HCT116 (cell line): ENCODE measurements at regions not wholly inside any gene's neighbourhood (a gene's known extent, or its start where the extent isn't known, plus 50 kb on each side); places are given as distances from the start of the nearest gene placed in this dataset.

Source experiments
- ATAC-seq: fragments of 200-7000 bp; cut with Tn5 transposase; 2 replicates; pipeline ENCODE4 v1.9.1; 2020; ENCODE audit warnings: mild to moderate bottlenecking, moderate library complexity
- BruUV-seq: library from RNA; stranded (reverse); fragments of 400-500 nt; replicated peaks from 2 replicates; lab custom pipeline; 2021; lab: Mats Ljungman, UMichigan
- CTCF ChIA-PET: fragments of 300-600 bp; sonication (Branson Sonifier 250); formaldehyde crosslinking; loops from one replicate; lab custom pipeline; 2021; ENCODE audit warnings: antibody characterized with exemption; lab: Charles Lee
- POLR2A ChIA-PET: fragments of 300-600, 350-600 bp; sonication (Branson Sonifier 250); formaldehyde crosslinking; loops from one replicate; lab custom pipeline; 2021; ENCODE audit warnings: antibody characterized with exemption; lab: Charles Lee
- RAD21 ChIA-PET, 2 experiments: fragments of 300-600 bp; sonication (Branson Sonifier 250); formaldehyde crosslinking; loops; one replicate each; lab custom pipeline; 2023; ENCODE audit warnings: low total read pairs in 2 of 2; ENCODE audit not compliant: uncharacterized antibody in 2 of 2, unreplicated experiment in 2 of 2, low non-redundant PET in 1 of 2; lab: Charles Lee
- DNase-seq: peaks from one replicate; pipeline ENCODE4 v3.0.0-alpha.2; 2010; ENCODE audit warnings: low read depth, low spot score
- H2AFZ ChIP-seq: fragments of 200-600 bp; shearing (Covaris generic), sonication (generic); 2 replicates; pipeline ENCODE4 v1.6.1; 2017; ENCODE audit warnings: low read depth, mixed run types, mixed read lengths, antibody characterized with exemption, low read length; ENCODE audit not compliant: poor library complexity, severe bottlenecking
- H3K27ac ChIP-seq: 2 replicates; pipeline ENCODE4 v1.5.1; 2012; ENCODE audit warnings: low read depth, low read length
- H3K27me3 ChIP-seq: fragments of 200-600 bp; sonication (generic); 2 replicates; pipeline ENCODE4 v1.6.1; 2016; ENCODE audit warnings: mixed run types, low read length, mixed read lengths; ENCODE audit not compliant: insufficient read depth
- H3K36me3 ChIP-seq, 2 experiments: fragments of 200-500 bp in 1 of 2; fragments of 200-600 bp in 1 of 2; sonication (Bioruptor generic) in 1 of 2; sonication (generic) in 1 of 2; 2 replicates each; pipeline versions ENCODE4 v1.5.1 to v1.6.1; 2014 to 2016; ENCODE audit warnings: low read length in 2 of 2, inconsistent platforms in 1 of 2, mixed read lengths in 1 of 2, mixed run types in 1 of 2; ENCODE audit not compliant: insufficient read depth in 2 of 2, control insufficient read depth in 1 of 2
- H3K4me1 ChIP-seq, 2 experiments: fragments of 200-600 bp in 1 of 2; sonication (generic) in 1 of 2; 2 replicates each; pipeline versions ENCODE4 v1.5.1 to v1.6.1; 2012 to 2017; ENCODE audit warnings: low read length in 2 of 2, inconsistent platforms in 1 of 2, mild to moderate bottlenecking in 1 of 2, mixed read lengths in 1 of 2, mixed run types in 1 of 2, moderate library complexity in 1 of 2; ENCODE audit not compliant: insufficient read depth in 2 of 2, control insufficient read depth in 1 of 2
- H3K4me2 ChIP-seq: fragments of 200-600 bp; sonication (generic); 2 replicates; pipeline ENCODE4 v1.6.1; 2017; ENCODE audit warnings: mixed run types, low read length, mixed read lengths
- H3K4me3 ChIP-seq, 2 experiments: fragments of 200-600 bp in 1 of 2; sonication (generic) in 1 of 2; replicated peaks in 1 of 2; 2 replicates each; pipeline ENCODE4 v1.5.1; 2011 to 2016; ENCODE audit warnings: low read length in 2 of 2, control low read depth in 1 of 2, low read depth in 1 of 2, mild to moderate bottlenecking in 1 of 2, mixed read lengths in 1 of 2, mixed run types in 1 of 2
- H3K79me2 ChIP-seq: fragments of 200-600 bp; sonication (generic); 2 replicates; pipeline ENCODE4 v1.6.1; 2017; ENCODE audit warnings: mild to moderate bottlenecking, mixed run types, low read length, moderate library complexity, mixed read lengths; ENCODE audit not compliant: insufficient read depth
- H3K9ac ChIP-seq: fragments of 200-600 bp; sonication (generic); 2 replicates; pipeline ENCODE4 v1.6.1; 2016; ENCODE audit warnings: low read length, mixed read lengths
- H3K9me2 ChIP-seq: fragments of 200-600 bp; sonication (generic), shearing (Covaris generic); 2 replicates; pipeline ENCODE4 v1.6.1; 2017; ENCODE audit warnings: mixed run types, mild to moderate bottlenecking, moderate library complexity; ENCODE audit not compliant: insufficient read depth
- H3K9me3 ChIP-seq, 2 experiments: fragments of 200-500 bp in 1 of 2; fragments of 200-600 bp in 1 of 2; sonication (Bioruptor generic) in 1 of 2; sonication (generic) in 1 of 2; 2 replicates each; pipeline ENCODE4 v1.6.1; 2014 to 2017; ENCODE audit warnings: low read length in 2 of 2, mixed read lengths in 2 of 2, inconsistent platforms in 1 of 2, low read depth in 1 of 2, mild to moderate bottlenecking in 1 of 2, mixed run types in 1 of 2, moderate library complexity in 1 of 2; ENCODE audit not compliant: control insufficient read depth in 1 of 2, insufficient read depth in 1 of 2
- H4K20me1 ChIP-seq: fragments of 200-600 bp; sonication (generic), shearing (Covaris generic); 2 replicates; pipeline ENCODE4 v1.6.1; 2017; ENCODE audit warnings: mixed run types, mild to moderate bottlenecking, moderate library complexity; ENCODE audit not compliant: insufficient read depth
- ELF1 ChIP-seq: IDR thresholded peaks from 2 replicates; pipeline ENCODE4 v1.6.1; 2012; ENCODE audit warnings: low read depth, borderline replicate concordance
- EZH2 ChIP-seq: fragments of 200-600 bp; sonication (generic); IDR thresholded peaks from 2 replicates; pipeline ENCODE4 v1.6.1; 2017; ENCODE audit warnings: antibody characterized with exemption, mixed run types
- EZH2phosphoT487 ChIP-seq: fragments of 200-600 bp; IDR thresholded peaks from 2 replicates; pipeline ENCODE4 v1.6.1; 2018; ENCODE audit warnings: antibody characterized with exemption, borderline replicate concordance
- FOSL1 ChIP-seq: IDR thresholded peaks from 2 replicates; pipeline ENCODE4 v1.6.1; 2012; ENCODE audit warnings: low read depth
- JUND ChIP-seq: IDR thresholded peaks from 2 replicates; pipeline ENCODE4 v1.6.1; 2012
- POLR2A ChIP-seq: IDR thresholded peaks from 2 replicates; pipeline ENCODE4 v1.7.0; 2011; ENCODE audit warnings: borderline replicate concordance; ENCODE audit not compliant: insufficient read depth, insufficient read length; ENCODE audit errors: extremely low read depth
- POLR2AphosphoS5 ChIP-seq: IDR thresholded peaks from 2 replicates; pipeline ENCODE4 v1.6.1; 2011; ENCODE audit warnings: mild to moderate bottlenecking, low read depth, low read length, moderate library complexity
- RAD21 ChIP-seq: IDR thresholded peaks from 2 replicates; pipeline ENCODE4 v1.6.1; 2012; ENCODE audit warnings: low read depth, mild to moderate bottlenecking
- SIN3A ChIP-seq: IDR thresholded peaks from 2 replicates; pipeline ENCODE4 v1.6.1; 2012; ENCODE audit warnings: low read depth
- SP1 ChIP-seq: IDR thresholded peaks from 2 replicates; pipeline ENCODE4 v1.6.1; 2012; ENCODE audit warnings: low read depth
- SRF ChIP-seq: IDR thresholded peaks from 2 replicates; pipeline ENCODE4 v1.6.1; 2012; ENCODE audit warnings: low read depth
- YY1 ChIP-seq: IDR thresholded peaks from 2 replicates; pipeline ENCODE4 v1.6.1; 2011; ENCODE audit warnings: low read length, low read depth, moderate library complexity, mild to moderate bottlenecking; ENCODE audit not compliant: insufficient replicate concordance; ENCODE audit errors: extremely low read depth
- ZFX ChIP-seq: fragments of 450-650 bp; IDR thresholded peaks from 2 replicates; pipeline ENCODE4 v1.6.1; 2017
- ZNF274 ChIP-seq: fragments of 200-500 bp; sonication (Bioruptor generic); IDR thresholded peaks from 2 replicates; pipeline ENCODE4 v1.6.1; 2014; ENCODE audit warnings: mild to moderate bottlenecking, low read depth, low read length, inconsistent platforms
- intact Hi-C: fragments of 100-400 bp; cut with micrococcal nuclease; formaldehyde crosslinking; loops from 2 replicates; pipeline ENCODE4 v1.10.0; 2022
- TF ChIP-seq, protein P1 (sequence below): IDR thresholded peaks from 2 replicates; pipeline ENCODE4 v1.6.1; 2012
- TF ChIP-seq, protein P2 (sequence below), 3 experiments: fragments of 200-600 bp in 1 of 3; sonication (generic) in 1 of 3; IDR thresholded peaks in 2 of 3; conservative IDR thresholded peaks in 1 of 3; 2 replicates each; pipeline ENCODE4 v1.5.1; 2012 to 2017; ENCODE audit warnings: low read depth in 2 of 3, low read length in 2 of 3, antibody characterized with exemption in 1 of 3, borderline replicate concordance in 1 of 3, control low read depth in 1 of 3, mild to moderate bottlenecking in 1 of 3, mixed read lengths in 1 of 3, mixed run types in 1 of 3, moderate library complexity in 1 of 3; ENCODE audit not compliant: insufficient read depth in 1 of 3

DNA sequence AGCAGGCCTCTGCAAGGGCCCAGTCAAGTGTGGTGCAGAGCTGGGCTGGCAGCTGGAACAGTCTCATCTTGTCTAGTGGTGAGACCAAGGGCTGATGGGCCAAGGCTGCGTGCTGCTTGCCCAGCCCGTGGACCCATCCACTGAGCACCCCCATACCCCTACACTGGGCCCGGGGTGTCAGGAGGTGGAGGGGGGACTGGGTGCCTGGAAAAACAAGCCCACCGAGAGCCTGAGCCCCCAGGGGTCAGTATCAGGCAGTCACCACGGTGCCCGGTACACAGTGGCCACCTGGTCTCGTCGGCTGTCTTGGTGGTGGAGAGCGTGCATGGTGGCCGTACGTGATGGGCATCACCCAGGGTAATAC, 238.3 kb downstream of the SEC14L1 start:
- POLR2A ChIA-PET = no interaction called here
- CTCF ChIA-PET = no interaction called here

DNA sequence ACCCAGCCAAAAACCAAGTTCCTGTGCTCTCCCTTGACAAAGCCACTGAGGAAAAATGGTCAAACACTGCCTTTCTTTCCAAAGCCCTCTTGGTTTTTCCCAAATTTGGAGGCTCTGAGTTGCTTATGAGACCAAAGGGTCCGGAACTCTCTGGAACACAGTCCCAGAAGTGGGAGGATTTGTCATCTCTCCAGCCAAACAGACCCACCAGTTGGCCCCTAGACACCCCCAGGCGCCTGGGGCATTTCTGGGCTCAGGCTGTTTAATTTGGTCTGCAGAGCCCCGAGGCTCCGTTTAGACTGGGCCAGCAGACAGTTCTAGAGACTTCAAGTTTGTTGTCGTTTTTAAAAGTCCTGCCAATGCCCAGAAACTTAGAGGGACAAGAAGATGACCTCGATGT, 239.1 kb downstream of the SEC14L1 start:
- Histone ChIP-seq H3K27me3 (no peaks in the 10 kb centered on the region), H3K9ac (no peak overlapping the region), H3K79me2 (peaks cover 96% of the 10 kb centered on the region), H2AFZ (no peak overlapping the region), H3K9me2 (no peaks in the 10 kb centered on the region), H3K9me3 (no peaks in the 10 kb centered on the region), H4K20me1 (no peaks in the 10 kb centered on the region; the same call in 1 of the 2 replicates), H3K4me2 (no peak overlapping the region), H3K4me3 (no peak overlapping the region), H3K36me3 (no peaks in the 10 kb centered on the region), H3K27ac (no peak overlapping the region), H3K4me1 (peaks cover 5 to 28% of the 10 kb centered on the region in 2 experiments; a peak in 2 of 4 replicates)
- DNase-seq (no peak), ATAC-seq (no peak)
- POLR2A ChIA-PET = no interaction called here
- no TSS peak for BruUV-seq
- intact Hi-C loops = no loop called here
- CTCF ChIA-PET = no interaction called here
- RAD21 ChIA-PET = no interaction called here
- TF ChIP-seq FOSL1 (no peak), SP1 (no peak), ELF1 (no peak), SRF (no peak), EZH2 (no peak), POLR2AphosphoS5 (no peak), YY1 (no peak), EZH2phosphoT487 (no peak), RAD21 (no peak)
- TF ChIP-seq, protein P1, sequence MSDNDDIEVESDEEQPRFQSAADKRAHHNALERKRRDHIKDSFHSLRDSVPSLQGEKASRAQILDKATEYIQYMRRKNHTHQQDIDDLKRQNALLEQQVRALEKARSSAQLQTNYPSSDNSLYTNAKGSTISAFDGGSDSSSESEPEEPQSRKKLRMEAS = no peak
- TF ChIP-seq, protein P2, sequence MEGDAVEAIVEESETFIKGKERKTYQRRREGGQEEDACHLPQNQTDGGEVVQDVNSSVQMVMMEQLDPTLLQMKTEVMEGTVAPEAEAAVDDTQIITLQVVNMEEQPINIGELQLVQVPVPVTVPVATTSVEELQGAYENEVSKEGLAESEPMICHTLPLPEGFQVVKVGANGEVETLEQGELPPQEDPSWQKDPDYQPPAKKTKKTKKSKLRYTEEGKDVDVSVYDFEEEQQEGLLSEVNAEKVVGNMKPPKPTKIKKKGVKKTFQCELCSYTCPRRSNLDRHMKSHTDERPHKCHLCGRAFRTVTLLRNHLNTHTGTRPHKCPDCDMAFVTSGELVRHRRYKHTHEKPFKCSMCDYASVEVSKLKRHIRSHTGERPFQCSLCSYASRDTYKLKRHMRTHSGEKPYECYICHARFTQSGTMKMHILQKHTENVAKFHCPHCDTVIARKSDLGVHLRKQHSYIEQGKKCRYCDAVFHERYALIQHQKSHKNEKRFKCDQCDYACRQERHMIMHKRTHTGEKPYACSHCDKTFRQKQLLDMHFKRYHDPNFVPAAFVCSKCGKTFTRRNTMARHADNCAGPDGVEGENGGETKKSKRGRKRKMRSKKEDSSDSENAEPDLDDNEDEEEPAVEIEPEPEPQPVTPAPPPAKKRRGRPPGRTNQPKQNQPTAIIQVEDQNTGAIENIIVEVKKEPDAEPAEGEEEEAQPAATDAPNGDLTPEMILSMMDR (IDR thresholded peaks at IDR 0.05 in 2 of 3, conservative IDR thresholded peaks at IDR 0.05 in 1 of 3; ENCODE audit: borderline replicate concordance in 1 of 3, insufficient read depth in 1 of 3, low read depth in 2 of 3, low read length in 2 of 3) = no peak

More for the DNA sequence above, 238.3 kb downstream of the SEC14L1 start:
- Histone ChIP-seq H3K4me3 (no peak overlapping the region), H2AFZ (no peak overlapping the region), H3K9me3 (no peaks in the 10 kb centered on the region), H3K36me3 (no peaks in the 10 kb centered on the region; a peak in 1 of 4 replicates), H3K4me2 (no peak overlapping the region), H3K27me3 (no peaks in the 10 kb centered on the region), H3K27ac (no peak overlapping the region), H3K9me2 (no peaks in the 10 kb centered on the region), H3K79me2 (peaks cover 96% of the 10 kb centered on the region), H3K9ac (no peak overlapping the region)
- RAD21 ChIA-PET = no interaction called here
- intact Hi-C loops = no loop called here
- DNase-seq (no peak), ATAC-seq (no peak)
- TF ChIP-seq ZNF274 (no peak), POLR2A (no peak), JUND (no peak), RAD21 (no peak), ZFX (no peak), YY1 (no peak), SIN3A (no peak)
- TF ChIP-seq, protein P1 = no peak
- TF ChIP-seq, protein P2 (IDR thresholded peaks at IDR 0.05 in 2 of 3, conservative IDR thresholded peaks at IDR 0.05 in 1 of 3; ENCODE audit: borderline replicate concordance in 1 of 3, insufficient read depth in 1 of 3, low read depth in 2 of 3, low read length in 2 of 3) = no peak
- TF ChIP-seq, all 23 proteins: peak for 0
- no peaks in the 10 kb centered on the region; the same call in 1 of the 2 replicates for H4K20me1 ChIP-seq
- peaks cover 5 to 33% of the 10 kb centered on the region in 2 experiments; a peak in 2 of 4 replicates for H3K4me1 ChIP-seq
- BruUV-seq = no TSS peak
